ENCODE measurements at regions not wholly inside any gene's neighbourhood (a gene's known extent, or its start where the extent isn't known, plus 50 kb on each side); places are given as distances from the start of the nearest gene placed in this dataset.

GRCh38 chr5:4410151-4410550, 730.0 kb upstream of the ADAMTS16 start:
- TF ChIP-seq CEBPB (IDR thresholded peaks at IDR 0.05) (no peak), MAX (IDR thresholded peaks at IDR 0.05) (no peak), EP300 (IDR thresholded peaks at IDR 0.05; ENCODE audit: borderline replicate concordance) (no peak), TEAD4 (IDR thresholded peaks at IDR 0.05) (no peak), NFIC (IDR thresholded peaks at IDR 0.05) (no peak), REST (IDR thresholded peaks at IDR 0.05; ENCODE audit: low read depth) (no peak), RAD21 (IDR thresholded peaks at IDR 0.05; ENCODE audit: low read depth) (no peak), TAF1 (IDR thresholded peaks at IDR 0.05; ENCODE audit: low read depth) (no peak), EGR1 (IDR thresholded peaks at IDR 0.05) (no peak)

Data from Ishikawa (cell line).